GM06990 (cell line): ENCODE measurements at regions not wholly inside any gene's neighbourhood (a gene's known extent, or its start where the extent isn't known, plus 50 kb on each side); places are given as distances from the start of the nearest gene placed in this dataset.

Source experiments
- DNase-seq: peaks from one replicate; pipeline ENCODE4 v3.0.0-alpha.2; 2011; ENCODE audit not compliant: insufficient read length; ENCODE audit errors: extremely low read depth
- H3K27me3 ChIP-seq: replicated peaks from 2 replicates; pipeline ENCODE4 v1.6.0; 2011; ENCODE audit warnings: low read length; ENCODE audit not compliant: control insufficient read depth, insufficient read depth
- H3K36me3 ChIP-seq: 2 replicates; pipeline ENCODE4 v1.5.1; 2011; ENCODE audit warnings: low read length; ENCODE audit not compliant: control insufficient read depth, insufficient read depth
- H3K4me3 ChIP-seq: replicated peaks from 2 replicates; pipeline ENCODE4 v1.5.1; 2011; ENCODE audit warnings: low read depth, mild to moderate bottlenecking, control low read depth, low read length
- CTCF ChIP-seq: IDR thresholded peaks from 2 replicates; pipeline ENCODE4 v1.5.1; 2011; ENCODE audit warnings: low read length, control low read depth, mild to moderate bottlenecking, inconsistent platforms; ENCODE audit not compliant: insufficient read depth, poor library complexity, severe bottlenecking

DNA sequence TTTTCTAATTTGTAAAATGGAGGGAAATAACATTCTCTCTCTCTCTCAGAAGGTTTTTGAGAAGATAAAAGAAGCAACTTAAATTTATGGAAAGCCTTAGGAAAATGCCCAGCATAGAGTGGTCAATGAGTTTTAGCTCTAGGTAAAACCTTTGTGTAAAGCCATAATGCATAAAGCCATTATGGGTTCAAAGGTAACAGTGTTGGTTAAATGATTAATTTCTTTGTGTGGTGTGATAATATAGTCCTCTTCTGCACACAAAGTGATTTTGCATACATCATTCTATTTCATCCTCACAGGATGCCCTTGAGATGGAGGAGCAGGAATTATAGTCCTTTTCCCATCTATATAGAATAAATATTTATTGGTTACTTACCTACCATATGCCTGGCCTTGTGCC lies 602.9 kb downstream of the CSNK1G3 start:
- no peaks in the 10 kb centered on the region for H3K36me3 ChIP-seq
- TF ChIP-seq CTCF: no peak
- H3K27me3 ChIP-seq: no peaks in the 10 kb centered on the region
- H3K4me3 ChIP-seq: no peak overlapping the region
- no peak for DNase-seq

GRCh38 chr5:124111886-124112285 lies 599.9 kb downstream of the CSNK1G3 start:
- Histone ChIP-seq H3K36me3 (no peaks in the 10 kb centered on the region), H3K4me3 (no peak overlapping the region), H3K27me3 (no peaks in the 10 kb centered on the region)
- no peak for TF ChIP-seq CTCF
- DNase-seq: no peak

GRCh38 chr5:124110942-124111341 lies 599.0 kb downstream of the CSNK1G3 start:
- Histone ChIP-seq H3K36me3 (no peaks in the 10 kb centered on the region), H3K4me3 (no peak overlapping the region), H3K27me3 (no peaks in the 10 kb centered on the region)
- TF ChIP-seq CTCF: no peak
- DNase-seq: no peak

GRCh38 chr5:124105326-124105725 lies 593.3 kb downstream of the CSNK1G3 start:
- DNase-seq: no peak
- no peak for TF ChIP-seq CTCF
- no peaks in the 10 kb centered on the region; the same call in 1 of the 2 replicates for H3K27me3 ChIP-seq
- H3K36me3 ChIP-seq: no peaks in the 10 kb centered on the region
- no peak overlapping the region for H3K4me3 ChIP-seq

GRCh38 chr5:124104821-124105220 lies 592.8 kb downstream of the CSNK1G3 start:
- Histone ChIP-seq H3K4me3 (no peak overlapping the region), H3K36me3 (no peaks in the 10 kb centered on the region), H3K27me3 (no peaks in the 10 kb centered on the region; the same call in 1 of the 2 replicates)
- no peak for DNase-seq
- TF ChIP-seq CTCF: no peak

DNA sequence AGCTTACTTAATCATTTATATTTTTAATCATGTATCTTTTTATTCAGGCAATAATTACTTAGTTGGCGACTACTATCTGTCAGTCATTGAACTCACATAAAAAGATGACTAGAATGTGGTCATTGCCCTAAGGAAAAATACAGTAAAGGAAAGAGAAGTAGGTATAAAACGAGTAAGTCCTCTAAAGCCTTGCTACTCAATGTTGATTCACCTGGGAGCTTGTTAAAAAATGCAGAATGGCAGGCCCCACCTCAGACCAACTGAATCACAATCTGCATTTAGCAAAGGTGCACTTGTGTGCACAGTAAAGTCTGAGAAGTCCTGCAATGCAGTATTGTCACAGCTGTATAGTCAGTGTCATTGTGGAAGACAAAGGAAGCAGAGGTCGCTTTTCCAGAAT lies 592.4 kb downstream of the CSNK1G3 start:
- Histone ChIP-seq H3K4me3 (no peak overlapping the region), H3K36me3 (no peaks in the 10 kb centered on the region), H3K27me3 (no peaks in the 10 kb centered on the region; the same call in 1 of the 2 replicates)
- DNase-seq: no peak
- TF ChIP-seq CTCF: no peak
